Ishikawa (cell line): ENCODE measurements at regions not wholly inside any gene's neighbourhood (a gene's known extent, or its start where the extent isn't known, plus 50 kb on each side); places are given as distances from the start of the nearest gene placed in this dataset.

Experiments used
- CEBPB ChIP-seq: IDR thresholded peaks from 2 replicates; pipeline ENCODE4 v1.6.1; 2012
- CREB1 ChIP-seq: IDR thresholded peaks from 2 replicates; pipeline ENCODE4 v1.6.1; 2012; ENCODE audit warnings: low read depth
- EGR1 ChIP-seq: IDR thresholded peaks from 2 replicates; pipeline ENCODE4 v1.6.1; 2012
- EP300 ChIP-seq: IDR thresholded peaks from 2 replicates; pipeline ENCODE4 v1.6.1; 2012; ENCODE audit warnings: borderline replicate concordance
- FOXM1 ChIP-seq: IDR thresholded peaks from 2 replicates; pipeline ENCODE4 v1.6.1; 2012; ENCODE audit warnings: low read depth, borderline replicate concordance
- MAX ChIP-seq: IDR thresholded peaks from 2 replicates; pipeline ENCODE4 v1.6.1; 2012
- NFIC ChIP-seq: IDR thresholded peaks from 2 replicates; pipeline ENCODE4 v1.6.1; 2012
- RAD21 ChIP-seq: IDR thresholded peaks from 2 replicates; pipeline ENCODE4 v1.6.1; 2012; ENCODE audit warnings: low read depth
- REST ChIP-seq: IDR thresholded peaks from 2 replicates; pipeline ENCODE4 v1.6.1; 2012; ENCODE audit warnings: low read depth, mild to moderate bottlenecking
- TAF1 ChIP-seq: IDR thresholded peaks from 2 replicates; pipeline ENCODE4 v1.6.1; 2012; ENCODE audit warnings: low read depth, mild to moderate bottlenecking
- TCF12 ChIP-seq: IDR thresholded peaks from 2 replicates; pipeline ENCODE4 v1.6.1; 2012; ENCODE audit warnings: low read depth
- TEAD4 ChIP-seq: IDR thresholded peaks from 2 replicates; pipeline ENCODE4 v1.6.1; 2012
- USF1 ChIP-seq: IDR thresholded peaks from 2 replicates; pipeline ENCODE4 v1.6.1; 2012
- YY1 ChIP-seq: IDR thresholded peaks from 2 replicates; pipeline ENCODE4 v1.6.1; 2012; ENCODE audit warnings: low read depth
- ZBTB7A ChIP-seq: IDR thresholded peaks from 2 replicates; pipeline ENCODE4 v1.6.1; 2012; ENCODE audit warnings: low read depth

GRCh38 chr3:118808723-118809122 is 225.9 kb downstream of the IGSF11 start:
- TF ChIP-seq ZBTB7A = no peak
- TF ChIP-seq USF1 = no peak
- no peak for TF ChIP-seq EP300
- TF ChIP-seq RAD21 = no peak
- no peak for TF ChIP-seq TCF12
- no peak for TF ChIP-seq TEAD4
- no peak for TF ChIP-seq MAX
- TF ChIP-seq FOXM1 = no peak
- TF ChIP-seq TAF1 = no peak
- no peak for TF ChIP-seq REST
- TF ChIP-seq EGR1 = no peak
- no peak for TF ChIP-seq NFIC
- no peak for TF ChIP-seq YY1
- TF ChIP-seq CREB1 = no peak
- no peak for TF ChIP-seq CEBPB

GRCh38 chr3:118809696-118810498 is 224.7 kb downstream of the IGSF11 start:
- TF ChIP-seq REST = no peak
- TF ChIP-seq EP300 = no peak
- TF ChIP-seq ZBTB7A = no peak
- TF ChIP-seq CEBPB = no peak
- no peak for TF ChIP-seq USF1
- no peak for TF ChIP-seq RAD21
- TF ChIP-seq TAF1 = no peak
- TF ChIP-seq NFIC = no peak
- no peak for TF ChIP-seq TEAD4
- no peak for TF ChIP-seq TCF12

GRCh38 chr3:118810499-118811035 is 224.1 kb downstream of the IGSF11 start:
- TF ChIP-seq NFIC (no peak), MAX (no peak), YY1 (no peak), RAD21 (no peak), TEAD4 (no peak)

GRCh38 chr3:118811236-118811732 is 223.4 kb downstream of the IGSF11 start:
- no peak for TF ChIP-seq NFIC

- TF ChIP-seq TEAD4 (no peak), REST (no peak), CREB1 (no peak), USF1 (no peak), CEBPB (no peak), FOXM1 (no peak), RAD21 (no peak), EGR1 (no peak), YY1 (no peak), NFIC (no peak), EP300 (no peak), TCF12 (no peak)
These were observed 221.2 kb downstream of the IGSF11 start for GRCh38 chr3:118813472-118813871.
